ENCODE measurements at regions not wholly inside any gene's neighbourhood (a gene's known extent, or its start where the extent isn't known, plus 50 kb on each side); places are given as distances from the start of the nearest gene placed in this dataset.

- ChIA-PET POLR2A (no interaction called here), CTCF (no interaction called here)
- no peak overlapping the region for H3K27ac ChIP-seq (ENCODE audit: extremely low read depth, low read depth, low read length)
- H3K36me3 ChIP-seq (ENCODE audit: control insufficient read depth in 2 of 2, insufficient read depth in 1 of 2, low read length in 2 of 2), result no peaks in the 10 kb centered on the region
- no peaks in the 10 kb centered on the region for H3K4me1 ChIP-seq (ENCODE audit: control insufficient read depth, insufficient read depth, low read length)
- no peak overlapping the region for H3K4me3 ChIP-seq (ENCODE audit: low read depth, low read length)
- TF ChIP-seq ZNF391 (tag by site-specific recombination; IDR thresholded peaks at IDR 0.05; ENCODE audit: borderline replicate concordance, low read depth), result no peak
- TF ChIP-seq ZNF664 (tag by site-specific recombination; IDR thresholded peaks at IDR 0.05), result no peak
- TF ChIP-seq, protein P1, sequence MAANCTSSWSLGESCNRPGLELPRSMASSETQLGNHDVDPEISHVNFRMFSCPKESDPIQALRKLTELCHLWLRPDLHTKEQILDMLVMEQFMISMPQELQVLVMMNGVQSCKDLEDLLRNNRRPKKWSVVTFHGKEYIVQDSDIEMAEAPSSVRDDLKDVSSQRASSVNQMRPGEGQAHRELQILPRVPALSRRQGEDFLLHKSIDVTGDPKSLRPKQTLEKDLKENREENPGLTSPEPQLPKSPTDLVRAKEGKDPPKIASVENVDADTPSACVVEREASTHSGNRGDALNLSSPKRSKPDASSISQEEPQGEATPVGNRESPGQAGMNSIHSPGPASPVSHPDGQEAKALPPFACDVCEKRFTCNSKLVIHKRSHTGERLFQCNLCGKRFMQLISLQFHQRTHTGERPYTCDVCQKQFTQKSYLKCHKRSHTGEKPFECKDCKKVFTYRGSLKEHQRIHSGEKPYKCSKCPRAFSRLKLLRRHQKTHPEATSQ (tag by site-specific recombination; IDR thresholded peaks at IDR 0.05), result no peak
- TF ChIP-seq ZNF335 (tag by site-specific recombination; conservative IDR thresholded peaks at IDR 0.05), result no peak
- TF ChIP-seq, protein P2, sequence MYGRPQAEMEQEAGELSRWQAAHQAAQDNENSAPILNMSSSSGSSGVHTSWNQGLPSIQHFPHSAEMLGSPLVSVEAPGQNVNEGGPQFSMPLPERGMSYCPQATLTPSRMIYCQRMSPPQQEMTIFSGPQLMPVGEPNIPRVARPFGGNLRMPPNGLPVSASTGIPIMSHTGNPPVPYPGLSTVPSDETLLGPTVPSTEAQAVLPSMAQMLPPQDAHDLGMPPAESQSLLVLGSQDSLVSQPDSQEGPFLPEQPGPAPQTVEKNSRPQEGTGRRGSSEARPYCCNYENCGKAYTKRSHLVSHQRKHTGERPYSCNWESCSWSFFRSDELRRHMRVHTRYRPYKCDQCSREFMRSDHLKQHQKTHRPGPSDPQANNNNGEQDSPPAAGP (tag by site-specific recombination; IDR thresholded peaks at IDR 0.05), result no peak
- TF ChIP-seq, protein P3, sequence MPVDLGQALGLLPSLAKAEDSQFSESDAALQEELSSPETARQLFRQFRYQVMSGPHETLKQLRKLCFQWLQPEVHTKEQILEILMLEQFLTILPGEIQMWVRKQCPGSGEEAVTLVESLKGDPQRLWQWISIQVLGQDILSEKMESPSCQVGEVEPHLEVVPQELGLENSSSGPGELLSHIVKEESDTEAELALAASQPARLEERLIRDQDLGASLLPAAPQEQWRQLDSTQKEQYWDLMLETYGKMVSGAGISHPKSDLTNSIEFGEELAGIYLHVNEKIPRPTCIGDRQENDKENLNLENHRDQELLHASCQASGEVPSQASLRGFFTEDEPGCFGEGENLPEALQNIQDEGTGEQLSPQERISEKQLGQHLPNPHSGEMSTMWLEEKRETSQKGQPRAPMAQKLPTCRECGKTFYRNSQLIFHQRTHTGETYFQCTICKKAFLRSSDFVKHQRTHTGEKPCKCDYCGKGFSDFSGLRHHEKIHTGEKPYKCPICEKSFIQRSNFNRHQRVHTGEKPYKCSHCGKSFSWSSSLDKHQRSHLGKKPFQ (tag by site-specific recombination; IDR thresholded peaks at IDR 0.05), result no peak
- TF ChIP-seq, protein P4, sequence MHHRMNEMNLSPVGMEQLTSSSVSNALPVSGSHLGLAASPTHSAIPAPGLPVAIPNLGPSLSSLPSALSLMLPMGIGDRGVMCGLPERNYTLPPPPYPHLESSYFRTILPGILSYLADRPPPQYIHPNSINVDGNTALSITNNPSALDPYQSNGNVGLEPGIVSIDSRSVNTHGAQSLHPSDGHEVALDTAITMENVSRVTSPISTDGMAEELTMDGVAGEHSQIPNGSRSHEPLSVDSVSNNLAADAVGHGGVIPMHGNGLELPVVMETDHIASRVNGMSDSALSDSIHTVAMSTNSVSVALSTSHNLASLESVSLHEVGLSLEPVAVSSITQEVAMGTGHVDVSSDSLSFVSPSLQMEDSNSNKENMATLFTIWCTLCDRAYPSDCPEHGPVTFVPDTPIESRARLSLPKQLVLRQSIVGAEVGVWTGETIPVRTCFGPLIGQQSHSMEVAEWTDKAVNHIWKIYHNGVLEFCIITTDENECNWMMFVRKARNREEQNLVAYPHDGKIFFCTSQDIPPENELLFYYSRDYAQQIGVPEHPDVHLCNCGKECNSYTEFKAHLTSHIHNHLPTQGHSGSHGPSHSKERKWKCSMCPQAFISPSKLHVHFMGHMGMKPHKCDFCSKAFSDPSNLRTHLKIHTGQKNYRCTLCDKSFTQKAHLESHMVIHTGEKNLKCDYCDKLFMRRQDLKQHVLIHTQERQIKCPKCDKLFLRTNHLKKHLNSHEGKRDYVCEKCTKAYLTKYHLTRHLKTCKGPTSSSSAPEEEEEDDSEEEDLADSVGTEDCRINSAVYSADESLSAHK (tag by site-specific recombination; IDR thresholded peaks at IDR 0.05), result no peak
- no peak for TF ChIP-seq FEZF1 (tag by site-specific recombination; IDR thresholded peaks at IDR 0.05)
- TF ChIP-seq KLF1 (tag by site-specific recombination; IDR thresholded peaks at IDR 0.05), result no peak
- TF ChIP-seq ZSCAN16 (tag by site-specific recombination; IDR thresholded peaks at IDR 0.05), result no peak
- TF ChIP-seq ZNF521 (tag by site-specific recombination; IDR thresholded peaks at IDR 0.05), result no peak
- TF ChIP-seq ZNF571 (tag by site-specific recombination; IDR thresholded peaks at IDR 0.05), result no peak
- TF ChIP-seq ZBTB44 (tag by site-specific recombination; IDR thresholded peaks at IDR 0.05), result no peak
- no peaks in the 10 kb centered on the region for H3K9me3 ChIP-seq (ENCODE audit: control insufficient read depth, insufficient read depth, low read depth, low read length)
Observed at GRCh38 chrX:99798936-99799335, 611.1 kb downstream of the PCDH19 start.

GRCh38 chrX:99795495-99795894 is 614.6 kb downstream of the PCDH19 start:
- ChIA-PET POLR2A (no interaction called here), CTCF (no interaction called here)
- no peaks in the 10 kb centered on the region for H3K4me1 ChIP-seq (ENCODE audit: control insufficient read depth, insufficient read depth, low read length)
- TF ChIP-seq ZNF114 (tag by site-specific recombination; IDR thresholded peaks at IDR 0.05), result no peak
- no peak for TF ChIP-seq ZNF140 (tag by site-specific recombination; IDR thresholded peaks at IDR 0.05)
- TF ChIP-seq ATF2 (tag by site-specific recombination; IDR thresholded peaks at IDR 0.05; ENCODE audit: low read depth), result no peak
- no peak for TF ChIP-seq KLF7 (tag by site-specific recombination; IDR thresholded peaks at IDR 0.05; ENCODE audit: borderline replicate concordance)
- TF ChIP-seq ZNF747 (tag by site-specific recombination; IDR thresholded peaks at IDR 0.05), result no peak
- TF ChIP-seq ZNF555 (tag by site-specific recombination; conservative IDR thresholded peaks at IDR 0.05), result no peak
- TF ChIP-seq ZBTB21 (tag by site-specific recombination; IDR thresholded peaks at IDR 0.05), result no peak

More at GRCh38 chrX:99795495-99795894, 614.6 kb downstream of the PCDH19 start:
- Histone ChIP-seq H3K36me3 (ENCODE audit: control insufficient read depth in 2 of 2, insufficient read depth in 1 of 2, low read length in 2 of 2) (no peaks in the 10 kb centered on the region), H3K4me3 (ENCODE audit: low read depth, low read length) (no peak overlapping the region), H3K27ac (ENCODE audit: extremely low read depth, low read depth, low read length) (no peak overlapping the region), H3K9me3 (ENCODE audit: control insufficient read depth, insufficient read depth, low read depth, low read length) (no peaks in the 10 kb centered on the region)

Data from HEK293 (cell line).